Left ventricle myocardium inferior (tissue), 1 donor: ENCODE measurements at regions not wholly inside any gene's neighbourhood (a gene's known extent, or its start where the extent isn't known, plus 50 kb on each side); places are given as distances from the start of the nearest gene placed in this dataset.

Experiments used
- DNase-seq: peaks from one replicate; pipeline ENCODE4 v3.0.0-alpha.2; 2020
- H3K27ac ChIP-seq: fragments of 200-600 bp; replicated peaks from 2 replicates; pipeline ENCODE4 v1.8.0; 2021
- H3K27me3 ChIP-seq: fragments of 200-600 bp; 2 replicates; pipeline ENCODE4 v1.8.0; 2021; ENCODE audit warnings: low read depth
- H3K36me3 ChIP-seq: fragments of 200-600 bp; 2 replicates; pipeline ENCODE4 v1.8.0; 2021
- H3K4me1 ChIP-seq: fragments of 200-600 bp; 2 replicates; pipeline ENCODE4 v1.8.0; 2021
- H3K4me3 ChIP-seq: fragments of 200-600 bp; 2 replicates; pipeline ENCODE4 v1.8.0; 2021; ENCODE audit warnings: mild to moderate bottlenecking, moderate library complexity
- H3K9me3 ChIP-seq: fragments of 200-600 bp; replicated peaks from 2 replicates; pipeline ENCODE4 v1.8.0; 2021
- CTCF ChIP-seq: fragments of 200-600 bp; IDR thresholded peaks from 2 replicates; pipeline ENCODE4 v1.8.0; 2021; ENCODE audit warnings: antibody characterized with exemption, mild to moderate bottlenecking, borderline replicate concordance
- intact Hi-C: fragments of 100-400 bp; cut with micrococcal nuclease; formaldehyde crosslinking; loops from one replicate; pipeline ENCODE4 v1.11.0; 2022
- donor health status: DM: no; HTN: yes; CAD: no; lungs with severe emphysema.

GRCh38 chr1:29444782-29445729 is 208.7 kb downstream of the PTPRU start:
- Histone ChIP-seq H3K9me3 (no peaks in the 10 kb centered on the region), H3K27me3 (peaks cover 89% of the 10 kb centered on the region), H3K4me1 (no peaks in the 10 kb centered on the region), H3K36me3 (no peaks in the 10 kb centered on the region), H3K4me3 (no peak overlapping the region), H3K27ac (no peak overlapping the region)
- no peak for DNase-seq
- no peak for TF ChIP-seq CTCF
- intact Hi-C loops: no loop called here

GRCh38 chr1:29444081-29444715 is 207.9 kb downstream of the PTPRU start:
- no peak overlapping the region for H3K4me3 ChIP-seq
- intact Hi-C loops: no loop called here
- no peak for DNase-seq
- H3K36me3 ChIP-seq: no peaks in the 10 kb centered on the region
- H3K27ac ChIP-seq: no peak overlapping the region
- peaks cover 89% of the 10 kb centered on the region for H3K27me3 ChIP-seq
- TF ChIP-seq CTCF: no peak
- H3K9me3 ChIP-seq: no peaks in the 10 kb centered on the region
- no peaks in the 10 kb centered on the region for H3K4me1 ChIP-seq

GRCh38 chr1:29441916-29442668 is 205.8 kb downstream of the PTPRU start:
- intact Hi-C loops: no loop called here
- DNase-seq: no peak
- Histone ChIP-seq H3K9me3 (no peaks in the 10 kb centered on the region), H3K4me1 (no peaks in the 10 kb centered on the region), H3K36me3 (no peaks in the 10 kb centered on the region), H3K27me3 (peaks cover 97% of the 10 kb centered on the region), H3K27ac (no peak overlapping the region), H3K4me3 (no peak overlapping the region)
- no peak for TF ChIP-seq CTCF

- Histone ChIP-seq H3K4me3 (no peak overlapping the region), H3K36me3 (no peaks in the 10 kb centered on the region), H3K4me1 (no peaks in the 10 kb centered on the region), H3K27me3 (peaks cover 92% of the 10 kb centered on the region), H3K27ac (no peak overlapping the region), H3K9me3 (no peaks in the 10 kb centered on the region)
- DNase-seq: no peak
- intact Hi-C loops: no loop called here
- TF ChIP-seq CTCF: no peak
Measured at GRCh38 chr1:29439615-29440014, 203.3 kb downstream of the PTPRU start.

GRCh38 chr1:29438991-29439390 is 202.7 kb downstream of the PTPRU start:
- no peak for DNase-seq
- Histone ChIP-seq H3K4me3 (no peak overlapping the region), H3K36me3 (no peaks in the 10 kb centered on the region), H3K4me1 (no peaks in the 10 kb centered on the region), H3K27ac (no peak overlapping the region), H3K9me3 (no peaks in the 10 kb centered on the region), H3K27me3 (peaks cover 86% of the 10 kb centered on the region)
- intact Hi-C loops: no loop called here
- no peak for TF ChIP-seq CTCF
